Activated naive CD4-positive, alpha-beta T cell treated with anti-CD3 and anti-CD28 coated beads, Interleukin-2, amount 50 U/mL, for 24 hours (primary cell): ENCODE measurements at regions not wholly inside any gene's neighbourhood (a gene's known extent, or its start where the extent isn't known, plus 50 kb on each side); places are given as distances from the start of the nearest gene placed in this dataset.
"Not testable (repeated sequence)": the region's sequence is repeated elsewhere in the genome, so short reads cannot be mapped to it uniquely, and the experiment has no call there.

Experiments
- H3K27ac Mint-ChIP-seq: one replicate; pipeline ENCODE4 v1.8.0; 2021; ENCODE audit warnings: mild to moderate bottlenecking, mixed read lengths
- H3K27me3 Mint-ChIP-seq: one replicate; pipeline ENCODE4 v1.8.0; 2021; ENCODE audit warnings: mixed read lengths
- H3K36me3 Mint-ChIP-seq: one replicate; pipeline ENCODE4 v1.8.0; 2021; ENCODE audit warnings: mixed read lengths
- H3K4me1 Mint-ChIP-seq: one replicate; pipeline ENCODE4 v1.8.0; 2021; ENCODE audit warnings: mixed read lengths
- H3K4me3 Mint-ChIP-seq: one replicate; pipeline ENCODE4 v1.8.0; 2021; ENCODE audit warnings: mild to moderate bottlenecking, mixed read lengths
- H3K9me3 Mint-ChIP-seq: one replicate; pipeline ENCODE4 v1.8.0; 2021; ENCODE audit warnings: mixed read lengths

DNA sequence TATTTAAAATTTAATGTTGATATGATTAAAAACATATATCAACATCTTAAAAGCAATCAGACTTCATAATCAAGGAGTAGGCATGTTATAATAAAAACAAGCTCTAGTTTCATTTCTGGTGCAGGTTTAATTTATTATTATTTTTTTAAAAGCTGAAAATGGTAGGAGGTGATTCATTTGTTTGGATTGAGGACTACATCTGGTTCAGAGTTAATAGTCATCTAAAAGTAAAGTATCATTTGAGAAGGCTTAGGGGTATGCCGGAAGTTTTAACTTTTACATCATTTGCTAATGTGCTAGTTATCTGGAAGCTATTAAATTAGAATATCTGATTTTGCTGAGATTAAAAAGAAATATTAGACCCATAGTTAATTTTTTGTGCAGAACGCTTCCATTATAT, 169.5 kb upstream of the LAMA2 start:
- H3K4me3 Mint-ChIP-seq: no peak overlapping the region
- no peaks in the 10 kb centered on the region for H3K36me3 Mint-ChIP-seq
- no peaks in the 10 kb centered on the region for H3K4me1 Mint-ChIP-seq
- H3K27me3 Mint-ChIP-seq: peaks cover 24% of the 10 kb centered on the region
- H3K9me3 Mint-ChIP-seq: no peaks in the 10 kb centered on the region
- no peak overlapping the region for H3K27ac Mint-ChIP-seq

DNA sequence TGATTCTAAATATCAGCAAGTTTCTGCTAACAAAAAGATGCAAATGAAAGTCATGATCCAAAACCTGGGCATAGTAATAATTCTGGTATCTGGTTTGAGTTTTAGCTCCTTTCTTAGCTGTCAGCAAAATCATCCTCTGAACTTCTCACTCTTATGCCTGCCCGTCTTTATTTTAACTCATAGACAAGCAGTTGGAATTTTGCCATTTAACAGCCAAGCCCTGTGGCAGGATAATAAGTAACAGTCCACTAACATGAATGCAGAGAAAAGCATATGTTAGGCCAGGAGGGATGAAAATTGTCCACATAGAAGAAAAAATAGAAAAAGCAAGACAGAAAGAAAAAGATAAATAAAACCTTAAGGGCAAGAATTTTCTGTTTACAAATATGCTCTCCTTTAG, 170.0 kb upstream of the LAMA2 start:
- Mint-ChIP-seq H3K4me1 (no peaks in the 10 kb centered on the region), H3K4me3 (no peak overlapping the region), H3K27ac (no peak overlapping the region), H3K27me3 (peaks cover 24% of the 10 kb centered on the region), H3K36me3 (no peaks in the 10 kb centered on the region), H3K9me3 (no peaks in the 10 kb centered on the region)

DNA sequence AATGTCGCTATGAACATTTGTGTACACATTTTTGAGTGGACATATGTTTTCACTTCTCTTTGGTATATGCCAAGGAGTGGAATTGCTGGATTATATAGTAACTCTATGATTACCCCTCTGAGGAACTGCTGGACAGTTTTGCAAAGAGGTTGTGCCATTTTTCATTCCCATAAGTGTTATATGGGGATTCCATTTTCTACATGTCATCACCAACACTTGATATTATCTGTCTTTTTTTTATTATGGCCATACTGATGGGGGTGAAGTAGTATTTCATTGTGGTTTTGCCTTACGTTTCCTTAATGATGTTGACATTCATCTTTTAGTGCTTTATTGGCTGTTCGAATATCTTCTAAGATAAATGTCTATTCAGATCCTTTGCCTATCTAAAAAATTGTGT, 171.8 kb upstream of the LAMA2 start:
- Mint-ChIP-seq H3K4me3 (no peak overlapping the region), H3K36me3 (no peaks in the 10 kb centered on the region), H3K27ac (no peak overlapping the region), H3K9me3 (peaks cover 4% of the 10 kb centered on the region), H3K27me3 (peaks cover 18% of the 10 kb centered on the region), H3K4me1 (no peaks in the 10 kb centered on the region)

DNA sequence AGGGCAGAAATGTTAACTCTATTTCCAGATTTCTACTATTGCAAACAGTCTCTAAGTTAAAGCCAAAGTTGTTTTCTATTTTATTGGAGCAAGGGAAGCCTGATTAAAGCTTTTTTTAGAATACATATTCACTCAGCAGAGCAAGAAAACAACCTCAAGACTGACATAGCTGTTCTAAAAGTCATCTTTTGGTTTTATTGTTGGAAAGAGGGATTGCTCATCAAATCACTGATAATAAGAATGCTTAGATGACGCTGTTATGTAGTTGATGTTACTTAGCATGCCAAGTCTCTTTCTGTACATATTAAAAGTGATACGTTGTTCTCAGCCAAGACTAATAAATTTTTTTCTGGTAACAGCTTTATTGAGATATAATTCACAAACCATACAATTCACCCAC, 172.6 kb upstream of the LAMA2 start:
- H3K27me3 Mint-ChIP-seq: peaks cover 12% of the 10 kb centered on the region
- H3K4me3 Mint-ChIP-seq: no peak overlapping the region
- no peaks in the 10 kb centered on the region for H3K36me3 Mint-ChIP-seq
- H3K27ac Mint-ChIP-seq: no peak overlapping the region
- H3K9me3 Mint-ChIP-seq: peaks cover 4% of the 10 kb centered on the region
- no peaks in the 10 kb centered on the region for H3K4me1 Mint-ChIP-seq

DNA sequence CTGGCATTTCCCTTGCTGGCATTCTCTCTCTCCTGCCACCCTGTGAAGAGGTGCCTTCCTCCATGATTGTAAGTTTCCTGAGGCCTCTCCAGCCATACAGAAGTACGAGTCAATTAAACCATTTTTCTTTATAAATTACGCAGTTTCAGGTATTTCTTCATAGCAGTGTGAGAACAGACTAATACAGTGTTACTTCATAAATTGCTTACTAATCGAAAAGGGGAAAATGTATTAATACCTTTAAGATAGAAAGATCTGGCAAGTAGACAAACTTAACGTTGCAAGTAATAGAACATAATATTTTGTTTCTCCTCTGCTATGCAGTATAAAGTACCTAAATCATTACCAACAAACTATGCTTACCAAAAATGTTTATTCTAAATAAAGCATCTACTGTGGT, 178.3 kb upstream of the LAMA2 start:
- Mint-ChIP-seq H3K27ac (no peak overlapping the region), H3K9me3 (peaks cover 4% of the 10 kb centered on the region), H3K4me3 (no peak overlapping the region), H3K36me3 (no peaks in the 10 kb centered on the region), H3K4me1 (no peaks in the 10 kb centered on the region), H3K27me3 (peaks cover 7% of the 10 kb centered on the region)

DNA sequence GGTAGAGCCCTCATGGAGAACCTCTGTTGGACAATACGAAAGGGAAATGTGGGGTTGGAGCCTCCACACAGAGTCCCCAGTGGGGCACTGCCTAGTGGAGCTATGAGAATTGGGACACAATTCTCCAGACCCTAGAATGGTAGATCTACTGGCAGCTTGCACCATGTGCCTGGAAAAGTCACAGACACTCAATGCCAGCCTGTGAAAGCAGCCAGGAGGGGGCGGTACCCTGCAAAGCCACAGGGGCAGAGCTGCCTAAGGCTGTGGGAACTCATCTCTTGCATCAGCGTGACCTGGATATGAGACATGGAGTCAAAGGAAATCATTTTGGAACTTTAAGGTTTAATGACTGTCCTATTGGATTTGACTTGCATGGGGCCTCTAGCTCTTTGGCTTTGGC, 179.1 kb upstream of the LAMA2 start:
- not testable (repeated sequence) for H3K36me3 Mint-ChIP-seq, H3K27me3 Mint-ChIP-seq, H3K9me3 Mint-ChIP-seq, H3K4me1 Mint-ChIP-seq, H3K27ac Mint-ChIP-seq, H3K4me3 Mint-ChIP-seq

DNA sequence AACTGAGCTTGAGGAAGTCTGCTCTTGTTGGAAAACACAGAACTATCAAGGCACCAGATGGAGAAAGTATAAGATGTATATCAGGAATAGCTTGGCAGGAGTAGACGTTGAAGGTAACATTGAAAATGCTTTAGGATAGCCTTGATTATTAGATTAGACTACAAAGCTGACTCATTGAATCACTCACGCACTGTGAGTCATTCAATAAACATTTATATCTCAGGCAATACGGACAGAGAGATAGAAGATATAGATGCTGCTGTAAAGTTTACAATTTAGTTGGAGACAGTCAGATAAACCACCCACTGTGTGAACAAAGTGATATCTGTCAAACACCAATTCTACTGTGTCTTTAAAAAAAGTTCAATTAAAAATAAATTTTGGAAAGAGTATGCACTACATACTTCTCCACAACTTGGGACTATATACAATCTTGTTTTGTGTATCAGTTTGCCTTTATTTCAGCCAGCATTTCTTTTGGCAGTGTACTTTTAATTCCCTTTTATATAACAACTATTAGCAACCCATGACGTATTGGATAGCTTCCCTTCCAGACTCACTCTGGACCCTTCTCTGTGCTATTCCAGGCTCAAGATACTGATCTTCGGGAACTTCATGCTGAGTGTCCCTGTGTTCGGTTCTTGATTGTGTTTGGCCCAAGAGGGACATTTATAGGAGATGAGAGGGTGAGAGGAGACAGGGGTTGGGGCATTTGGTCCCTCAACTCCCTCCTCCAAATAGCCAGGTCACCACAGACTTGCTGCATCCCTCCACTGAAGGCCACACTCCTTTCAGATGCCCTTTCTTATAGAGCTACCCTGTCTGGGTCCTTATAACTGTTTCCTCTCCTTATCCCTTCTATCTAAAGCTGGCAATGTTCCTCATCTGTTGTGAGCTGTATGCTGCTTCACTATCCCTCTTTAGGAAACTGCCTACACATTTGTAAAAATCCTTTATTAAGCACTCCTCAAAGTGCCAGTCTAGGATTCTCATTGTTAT, 176.6 kb upstream of the PTPRK start:
- Mint-ChIP-seq H3K9me3 (no peaks in the 10 kb centered on the region), H3K4me1 (no peaks in the 10 kb centered on the region), H3K4me3 (no peak overlapping the region), H3K27ac (no peak overlapping the region), H3K36me3 (no peaks in the 10 kb centered on the region), H3K27me3 (peaks cover 1% of the 10 kb centered on the region)

DNA sequence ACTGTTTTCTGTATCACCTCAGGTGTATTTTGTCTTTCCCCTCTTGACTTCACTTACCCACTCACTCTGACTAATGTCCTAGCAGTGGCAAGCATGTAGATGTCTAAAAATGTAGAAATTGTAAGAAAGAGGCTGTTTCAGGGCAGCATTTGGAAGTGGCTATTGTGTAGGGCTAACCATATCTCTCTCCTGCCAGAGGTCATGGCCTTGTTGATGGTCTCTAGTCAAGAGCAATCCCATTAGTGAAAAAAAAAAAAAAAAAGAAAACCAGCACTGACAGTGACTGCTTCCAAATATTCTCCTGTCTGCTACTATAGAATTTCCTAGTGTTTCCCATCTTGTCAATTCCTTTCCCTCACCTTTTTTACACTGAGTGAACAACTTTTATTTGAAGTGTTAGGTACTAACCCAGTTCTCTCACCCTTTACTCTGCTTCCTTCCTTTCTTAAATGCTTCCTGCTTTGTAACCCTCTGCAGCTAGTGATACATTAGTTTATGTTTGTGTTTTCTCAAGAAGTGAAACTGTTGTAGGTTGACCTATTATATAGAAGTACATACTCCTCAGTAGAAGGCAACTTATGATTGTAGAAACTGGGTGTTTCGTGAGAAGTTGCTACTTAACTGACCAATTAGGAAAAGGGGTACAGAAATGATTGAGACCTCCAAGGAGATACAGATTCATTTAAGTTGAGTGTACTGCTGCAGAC, 174.1 kb upstream of the PTPRK start:
- Mint-ChIP-seq H3K4me1 (no peaks in the 10 kb centered on the region), H3K36me3 (no peaks in the 10 kb centered on the region), H3K27me3 (peaks cover 4% of the 10 kb centered on the region), H3K9me3 (no peaks in the 10 kb centered on the region), H3K4me3 (no peak overlapping the region), H3K27ac (no peak overlapping the region)

DNA sequence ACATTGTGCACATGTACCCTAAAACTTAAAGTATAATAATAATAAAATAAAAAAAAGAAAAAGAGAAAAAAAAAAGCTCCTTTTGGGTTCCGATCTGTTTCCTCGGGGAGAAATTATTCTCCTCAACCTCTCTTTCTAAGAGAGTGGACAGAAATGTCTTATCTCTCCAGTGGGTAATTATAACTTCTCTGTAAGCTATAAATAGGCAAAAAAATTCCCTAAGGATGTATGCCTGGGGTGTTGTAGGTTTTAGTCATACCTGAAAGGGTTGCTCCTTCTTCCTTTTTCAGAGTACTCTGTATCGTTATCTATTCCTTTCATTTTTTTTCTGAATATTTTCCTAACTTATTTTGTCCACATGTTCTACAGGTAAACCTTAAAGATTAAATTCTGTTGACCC, 169.7 kb upstream of the PTPRK start:
- H3K4me1 Mint-ChIP-seq: no peaks in the 10 kb centered on the region

DNA sequence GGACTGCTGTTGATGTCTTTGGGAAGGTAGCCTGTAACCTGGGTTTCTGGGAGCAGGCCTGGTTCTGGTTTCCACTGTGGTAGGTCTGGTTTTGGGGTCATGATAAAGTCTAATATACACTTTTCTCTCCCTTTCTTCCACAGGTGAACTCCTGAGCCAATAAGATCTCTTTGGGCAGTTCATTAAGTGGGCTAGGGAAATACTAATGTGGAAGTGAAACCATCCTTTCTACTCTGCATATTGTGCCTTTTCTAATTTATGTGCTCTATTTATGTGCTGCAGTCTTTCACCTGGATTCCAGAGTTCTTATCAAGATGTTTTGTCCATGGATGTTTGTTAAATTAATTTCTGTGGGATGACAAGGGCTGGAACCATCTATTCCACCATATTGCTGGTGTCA, 165.7 kb upstream of the PTPRK start:
- no peak overlapping the region for H3K27ac Mint-ChIP-seq
- no peak overlapping the region for H3K4me3 Mint-ChIP-seq
- no peaks in the 10 kb centered on the region for H3K36me3 Mint-ChIP-seq
- H3K27me3 Mint-ChIP-seq: peaks cover 8% of the 10 kb centered on the region
- H3K4me1 Mint-ChIP-seq: no peaks in the 10 kb centered on the region
- no peaks in the 10 kb centered on the region for H3K9me3 Mint-ChIP-seq

More for the DNA sequence above, 169.7 kb upstream of the PTPRK start:
- Mint-ChIP-seq H3K27me3 (peaks cover 8% of the 10 kb centered on the region), H3K9me3 (no peaks in the 10 kb centered on the region), H3K4me3 (no peak overlapping the region), H3K27ac (no peak overlapping the region), H3K36me3 (no peaks in the 10 kb centered on the region)

DNA sequence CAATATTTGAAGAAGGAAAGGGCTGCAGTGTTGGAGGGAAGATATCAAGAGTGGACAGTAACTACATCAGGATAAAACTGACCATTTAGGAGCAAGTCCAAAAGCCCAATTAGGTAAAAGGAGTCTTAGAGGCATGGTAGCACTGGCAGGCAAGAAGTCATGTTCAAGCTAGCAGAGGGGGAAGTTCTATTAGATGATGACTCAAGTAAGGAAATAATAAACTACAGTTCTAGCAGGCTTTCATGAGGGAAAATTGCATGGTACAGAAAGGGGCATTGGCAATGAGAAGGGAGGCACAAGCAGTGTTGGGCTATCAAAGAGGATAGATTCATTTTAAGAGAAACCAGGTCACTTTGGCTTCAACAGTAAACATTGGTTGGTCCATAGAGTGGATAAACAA, 156.1 kb upstream of the PTPRK start:
- Mint-ChIP-seq H3K27ac (no peak overlapping the region), H3K9me3 (no peaks in the 10 kb centered on the region), H3K27me3 (peaks cover 7% of the 10 kb centered on the region), H3K4me3 (no peak overlapping the region), H3K36me3 (no peaks in the 10 kb centered on the region), H3K4me1 (no peaks in the 10 kb centered on the region)

DNA sequence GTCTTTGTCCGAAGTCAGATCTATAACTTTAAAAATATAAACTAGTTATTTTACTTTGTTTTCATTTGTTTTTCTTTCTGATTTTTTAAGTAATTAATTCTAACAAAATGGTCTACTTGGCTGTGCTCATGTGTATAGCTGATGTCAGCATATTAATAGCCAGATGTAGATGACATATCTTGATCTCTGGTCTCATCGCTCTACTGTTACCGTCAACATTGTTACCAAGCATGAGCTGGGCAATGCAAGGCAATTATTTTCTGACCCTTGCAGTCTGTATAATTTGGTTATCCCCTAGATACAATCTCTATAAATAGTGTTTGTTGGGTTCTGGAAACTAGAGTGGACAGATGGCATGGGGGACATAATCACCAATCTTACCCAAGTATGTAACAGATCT, 151.6 kb upstream of the PTPRK start:
- H3K27ac Mint-ChIP-seq: no peak overlapping the region
- no peaks in the 10 kb centered on the region for H3K36me3 Mint-ChIP-seq
- no peaks in the 10 kb centered on the region for H3K4me1 Mint-ChIP-seq
- peaks cover 13% of the 10 kb centered on the region for H3K27me3 Mint-ChIP-seq
- no peak overlapping the region for H3K4me3 Mint-ChIP-seq
- H3K9me3 Mint-ChIP-seq: no peaks in the 10 kb centered on the region

DNA sequence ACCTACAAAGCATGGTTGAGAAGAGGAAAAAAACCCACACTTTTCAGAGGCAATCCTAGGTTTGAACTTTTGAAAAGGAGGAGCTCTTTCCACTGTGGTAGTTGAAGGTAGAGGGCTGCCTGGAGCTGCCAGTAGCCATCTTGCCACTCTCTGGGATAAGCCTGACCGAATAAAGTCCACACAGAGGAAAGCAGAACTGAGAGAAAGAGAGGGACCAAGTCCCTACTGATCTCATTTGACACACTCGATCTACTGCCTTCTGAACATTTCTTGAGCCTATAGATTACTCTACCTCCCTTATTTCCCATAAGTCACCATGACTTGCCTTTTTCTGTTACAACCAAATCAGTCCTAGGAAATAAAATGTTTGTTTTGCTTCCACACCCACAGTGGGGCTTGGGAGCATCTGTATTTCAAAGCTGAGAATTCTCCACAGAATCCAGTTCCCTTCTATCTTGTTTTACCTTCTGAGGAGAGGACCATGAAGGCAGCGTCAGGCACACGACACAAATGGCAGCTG, 147.0 kb upstream of the PTPRK start:
- H3K9me3 Mint-ChIP-seq: no peaks in the 10 kb centered on the region
- H3K27ac Mint-ChIP-seq: no peak overlapping the region
- H3K4me1 Mint-ChIP-seq: no peaks in the 10 kb centered on the region

DNA sequence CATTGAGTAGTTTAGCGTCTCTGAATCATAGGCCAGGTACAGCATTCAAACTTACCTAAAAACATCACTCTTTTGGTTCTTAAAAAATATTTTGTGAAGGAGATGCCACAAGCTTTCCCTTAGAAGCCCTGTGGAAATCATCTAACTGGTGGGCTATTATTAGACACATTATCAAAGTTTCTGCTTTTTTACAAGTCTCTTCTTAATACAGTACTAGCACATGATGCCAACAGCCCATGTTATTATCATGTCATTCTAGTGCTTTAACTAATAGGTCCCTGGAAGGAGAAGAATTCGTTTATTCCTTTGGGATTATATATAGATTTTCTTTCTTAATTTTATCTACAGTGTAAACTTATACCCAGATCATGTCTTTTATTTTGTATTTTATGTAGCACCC, 146.0 kb upstream of the PTPRK start:
- H3K4me3 Mint-ChIP-seq: no peak overlapping the region
- no peaks in the 10 kb centered on the region for H3K36me3 Mint-ChIP-seq
- no peak overlapping the region for H3K27ac Mint-ChIP-seq
- H3K9me3 Mint-ChIP-seq: no peaks in the 10 kb centered on the region
- peaks cover 9% of the 10 kb centered on the region for H3K27me3 Mint-ChIP-seq
- no peaks in the 10 kb centered on the region for H3K4me1 Mint-ChIP-seq

More for the DNA sequence above, 147.0 kb upstream of the PTPRK start:
- peaks cover 9% of the 10 kb centered on the region for H3K27me3 Mint-ChIP-seq
- no peaks in the 10 kb centered on the region for H3K36me3 Mint-ChIP-seq
- H3K4me3 Mint-ChIP-seq: no peak overlapping the region

DNA sequence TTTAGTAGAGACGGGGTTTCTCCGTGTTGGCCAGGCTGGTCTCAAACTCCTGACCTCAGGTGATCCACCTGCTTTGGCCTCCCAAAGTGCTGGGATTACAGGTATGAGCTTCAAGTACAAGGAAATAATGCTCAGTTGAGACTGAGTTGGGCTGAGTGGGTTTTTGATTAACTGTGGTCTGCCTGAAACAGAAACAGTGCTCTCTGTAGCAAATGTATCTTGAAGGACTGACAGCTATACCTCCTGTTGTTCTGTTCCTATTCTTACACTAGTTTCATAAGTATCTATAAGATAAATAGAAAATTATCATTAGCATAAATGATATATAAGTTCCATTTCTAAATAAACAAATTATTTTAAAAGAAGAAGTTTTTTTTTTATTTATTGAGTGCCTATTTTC, 142.8 kb upstream of the PTPRK start:
- Mint-ChIP-seq H3K27me3 (peaks cover 4% of the 10 kb centered on the region), H3K27ac (no peak overlapping the region), H3K9me3 (no peaks in the 10 kb centered on the region), H3K4me3 (no peak overlapping the region), H3K36me3 (no peaks in the 10 kb centered on the region), H3K4me1 (peaks cover 12% of the 10 kb centered on the region)
